ENCODE measurements at regions not wholly inside any gene's neighbourhood (a gene's known extent, or its start where the extent isn't known, plus 50 kb on each side); places are given as distances from the start of the nearest gene placed in this dataset.

DNA sequence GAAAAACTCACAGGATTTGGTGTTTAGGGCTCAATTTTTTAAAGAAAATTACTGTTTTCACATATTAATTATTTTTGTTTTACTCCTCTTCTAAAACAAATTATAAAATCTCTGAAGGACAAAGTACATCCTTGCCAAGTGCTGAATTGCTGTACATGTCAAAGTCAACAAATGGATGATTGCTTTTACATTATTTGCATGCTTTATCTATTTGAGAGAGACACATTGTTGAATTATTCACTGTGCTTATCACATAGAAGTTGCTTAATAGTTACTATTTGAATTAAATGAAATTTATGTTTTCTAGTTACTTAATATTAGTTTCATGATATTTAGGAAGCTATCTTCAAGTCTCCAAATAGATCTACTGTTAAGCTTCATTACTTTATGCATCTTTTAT, 318.6 kb upstream of the PTCHD4 start:
- TF ChIP-seq GLIS3 (CRISPR knock-in tag; IDR thresholded peaks at IDR 0.05) (no peak), TCF4 (CRISPR knock-in tag; IDR thresholded peaks at IDR 0.05; ENCODE audit: borderline replicate concordance) (no peak), CSDC2 (CRISPR knock-in tag; IDR thresholded peaks at IDR 0.05) (no peak), ARNTL (CRISPR knock-in tag; IDR thresholded peaks at IDR 0.05; ENCODE audit: borderline replicate concordance, low read depth) (no peak), ZFP30 (CRISPR knock-in tag; IDR thresholded peaks at IDR 0.05) (no peak), ZNF70 (CRISPR knock-in tag; IDR thresholded peaks at IDR 0.05) (no peak), TSHZ2 (CRISPR knock-in tag; IDR thresholded peaks at IDR 0.05) (no peak), RARB (CRISPR knock-in tag; IDR thresholded peaks at IDR 0.05) (no peak), PPARA (CRISPR knock-in tag; IDR thresholded peaks at IDR 0.05; ENCODE audit: borderline replicate concordance) (no peak), ISL1 (CRISPR knock-in tag; IDR thresholded peaks at IDR 0.05) (no peak), OSR1 (CRISPR knock-in tag; IDR thresholded peaks at IDR 0.05) (no peak), ESRRG (CRISPR knock-in tag; IDR thresholded peaks at IDR 0.05) (no peak), BACH2 (CRISPR knock-in tag; IDR thresholded peaks at IDR 0.05; ENCODE audit: borderline replicate concordance) (no peak)
- TF ChIP-seq, protein P1, sequence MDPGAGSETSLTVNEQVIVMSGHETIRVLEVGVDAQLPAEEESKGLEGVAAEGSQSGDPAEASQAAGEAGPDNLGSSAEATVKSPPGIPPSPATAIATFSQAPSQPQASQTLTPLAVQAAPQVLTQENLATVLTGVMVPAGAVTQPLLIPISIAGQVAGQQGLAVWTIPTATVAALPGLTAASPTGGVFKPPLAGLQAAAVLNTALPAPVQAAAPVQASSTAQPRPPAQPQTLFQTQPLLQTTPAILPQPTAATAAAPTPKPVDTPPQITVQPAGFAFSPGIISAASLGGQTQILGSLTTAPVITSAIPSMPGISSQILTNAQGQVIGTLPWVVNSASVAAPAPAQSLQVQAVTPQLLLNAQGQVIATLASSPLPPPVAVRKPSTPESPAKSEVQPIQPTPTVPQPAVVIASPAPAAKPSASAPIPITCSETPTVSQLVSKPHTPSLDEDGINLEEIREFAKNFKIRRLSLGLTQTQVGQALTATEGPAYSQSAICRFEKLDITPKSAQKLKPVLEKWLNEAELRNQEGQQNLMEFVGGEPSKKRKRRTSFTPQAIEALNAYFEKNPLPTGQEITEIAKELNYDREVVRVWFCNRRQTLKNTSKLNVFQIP (CRISPR knock-in tag; IDR thresholded peaks at IDR 0.05; ENCODE audit: borderline replicate concordance, low read depth) = no peak
- peak; percentile 5; the same call in 1 of the 3 replicates for ATAC-seq

GRCh38 chr6:48429021-48429420, 318.0 kb upstream of the PTCHD4 start:
- TF ChIP-seq ZFP30 (CRISPR knock-in tag; IDR thresholded peaks at IDR 0.05) = no peak
- TF ChIP-seq, protein P2, sequence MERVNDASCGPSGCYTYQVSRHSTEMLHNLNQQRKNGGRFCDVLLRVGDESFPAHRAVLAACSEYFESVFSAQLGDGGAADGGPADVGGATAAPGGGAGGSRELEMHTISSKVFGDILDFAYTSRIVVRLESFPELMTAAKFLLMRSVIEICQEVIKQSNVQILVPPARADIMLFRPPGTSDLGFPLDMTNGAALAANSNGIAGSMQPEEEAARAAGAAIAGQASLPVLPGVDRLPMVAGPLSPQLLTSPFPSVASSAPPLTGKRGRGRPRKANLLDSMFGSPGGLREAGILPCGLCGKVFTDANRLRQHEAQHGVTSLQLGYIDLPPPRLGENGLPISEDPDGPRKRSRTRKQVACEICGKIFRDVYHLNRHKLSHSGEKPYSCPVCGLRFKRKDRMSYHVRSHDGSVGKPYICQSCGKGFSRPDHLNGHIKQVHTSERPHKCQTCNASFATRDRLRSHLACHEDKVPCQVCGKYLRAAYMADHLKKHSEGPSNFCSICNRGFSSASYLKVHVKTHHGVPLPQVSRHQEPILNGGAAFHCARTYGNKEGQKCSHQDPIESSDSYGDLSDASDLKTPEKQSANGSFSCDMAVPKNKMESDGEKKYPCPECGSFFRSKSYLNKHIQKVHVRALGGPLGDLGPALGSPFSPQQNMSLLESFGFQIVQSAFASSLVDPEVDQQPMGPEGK (CRISPR knock-in tag; IDR thresholded peaks at IDR 0.05; ENCODE audit: borderline replicate concordance) = no peak
- TF ChIP-seq SNAI2 (CRISPR knock-in tag; IDR thresholded peaks at IDR 0.05) = no peak
- TF ChIP-seq ZFP3 (CRISPR knock-in tag; IDR thresholded peaks at IDR 0.05) = no peak
- TF ChIP-seq ZNF8 (CRISPR knock-in tag; IDR thresholded peaks at IDR 0.05) = no peak
- no peak for TF ChIP-seq CREB5 (CRISPR knock-in tag; IDR thresholded peaks at IDR 0.05; ENCODE audit: low read depth)
- no peak for TF ChIP-seq BACH2 (CRISPR knock-in tag; IDR thresholded peaks at IDR 0.05; ENCODE audit: borderline replicate concordance)
- no peak for TF ChIP-seq CSDC2 (CRISPR knock-in tag; IDR thresholded peaks at IDR 0.05)
- no peak for TF ChIP-seq ZC3H10 (CRISPR knock-in tag; IDR thresholded peaks at IDR 0.05)
- peak; percentile 45 for ATAC-seq

GRCh38 chr6:48426636-48427035, 315.6 kb upstream of the PTCHD4 start:
- TF ChIP-seq ZC3H10 (CRISPR knock-in tag; IDR thresholded peaks at IDR 0.05) (no peak), ARNTL (CRISPR knock-in tag; IDR thresholded peaks at IDR 0.05; ENCODE audit: borderline replicate concordance, low read depth) (no peak), ZNF8 (CRISPR knock-in tag; IDR thresholded peaks at IDR 0.05) (no peak), SNAI2 (CRISPR knock-in tag; IDR thresholded peaks at IDR 0.05) (no peak), ZFP30 (CRISPR knock-in tag; IDR thresholded peaks at IDR 0.05) (no peak), TOX (CRISPR knock-in tag; IDR thresholded peaks at IDR 0.05; ENCODE audit: borderline replicate concordance) (no peak), ZFP3 (CRISPR knock-in tag; IDR thresholded peaks at IDR 0.05) (no peak), CREB5 (CRISPR knock-in tag; IDR thresholded peaks at IDR 0.05; ENCODE audit: low read depth) (no peak), PPARA (CRISPR knock-in tag; IDR thresholded peaks at IDR 0.05; ENCODE audit: borderline replicate concordance) (no peak), ISL1 (CRISPR knock-in tag; IDR thresholded peaks at IDR 0.05) (no peak), TCF4 (CRISPR knock-in tag; IDR thresholded peaks at IDR 0.05; ENCODE audit: borderline replicate concordance) (no peak), GLIS3 (CRISPR knock-in tag; IDR thresholded peaks at IDR 0.05) (no peak), CSDC2 (CRISPR knock-in tag; IDR thresholded peaks at IDR 0.05) (no peak), RARB (CRISPR knock-in tag; IDR thresholded peaks at IDR 0.05) (no peak)
- ATAC-seq = no peak

Measured in SK-N-SH treated with all-trans-retinoic acid at 6 μM for 48 hours (cell line).